HG03025 (cell line): ENCODE measurements at regions not wholly inside any gene's neighbourhood (a gene's known extent, or its start where the extent isn't known, plus 50 kb on each side); places are given as distances from the start of the nearest gene placed in this dataset.

Experiments used
- ATAC-seq: cut with Tn5 transposase; IDR thresholded peaks from one replicate; pipeline ENCODE4 v1.9.1; 2021; ENCODE audit warnings: mild to moderate bottlenecking, moderate library complexity; ENCODE audit not compliant: unreplicated experiment, low FRiP score

GRCh38 chr2:49224426-49225010, 70.2 kb upstream of the FSHR start:
- ATAC-seq, result no peak

- ATAC-seq, result no peak
These were observed 68.7 kb upstream of the FSHR start for GRCh38 chr2:49222975-49223528.

GRCh38 chr2:49219741-49220140, 65.4 kb upstream of the FSHR start:
- no peak for ATAC-seq

GRCh38 chr2:49210191-49210590, 55.9 kb upstream of the FSHR start:
- no peak for ATAC-seq

GRCh38 chr2:49207204-49207603, 52.9 kb upstream of the FSHR start:
- no peak for ATAC-seq
